AG04450 (cell line): ENCODE measurements at regions not wholly inside any gene's neighbourhood (a gene's known extent, or its start where the extent isn't known, plus 50 kb on each side); places are given as distances from the start of the nearest gene placed in this dataset.

Experiments used
- CTCF ChIA-PET: fragments of 300-600, 350-600 bp; formaldehyde crosslinking; extraction: SDS; loops from one replicate; lab custom pipeline; 2022; ENCODE audit warnings: antibody characterized with exemption, inconsistent platforms; lab: Charles Lee
- POLR2A ChIA-PET: fragments of 350-600 bp; formaldehyde crosslinking; extraction: SDS; loops from one replicate; lab custom pipeline; 2021; ENCODE audit warnings: antibody characterized with exemption, inconsistent platforms; lab: Yijun Ruan, JAX
- DNase-seq: peaks from one replicate; pipeline ENCODE4 v3.0.0-alpha.2; 2011; ENCODE audit warnings: low read depth, low spot score
- H3K27ac ChIP-seq: one replicate; pipeline ENCODE4 v1.5.1; 2012; ENCODE audit warnings: low read depth, low read length, control low read depth
- H3K27me3 ChIP-seq: one replicate; pipeline ENCODE4 v1.6.0; 2012; ENCODE audit warnings: low read length; ENCODE audit not compliant: control insufficient read depth, insufficient read depth
- H3K4me3 ChIP-seq: 2 replicates; pipeline ENCODE4 v1.5.1; 2011; ENCODE audit warnings: mild to moderate bottlenecking, low read depth, low read length, control low read depth
- H3K9me3 ChIP-seq: 2 replicates; pipeline ENCODE4 v1.5.1; 2012; ENCODE audit warnings: low read length; ENCODE audit not compliant: control insufficient read depth, insufficient read depth
- CTCF ChIP-seq: IDR thresholded peaks from 2 replicates; pipeline ENCODE4 v1.5.1; 2011; ENCODE audit warnings: low read depth, low read length, control low read depth, inconsistent platforms

GRCh38 chr14:100388103-100389054 is 65.2 kb downstream of the SLC25A47 start:
- ChIA-PET POLR2A (no interaction called here), CTCF (interaction anchor here (0.5 to 8.0 kb wide), 5 partner anchors 11 to 425 kb away, joined by 3 to 150 read pairs (median 6); no protein-coding TSS in a partner anchor)
- H3K27ac ChIP-seq = no peak overlapping the region
- H3K4me3 ChIP-seq = no peak overlapping the region
- DNase-seq = no peak
- TF ChIP-seq CTCF = no peak
- peaks cover 2% of the 10 kb centered on the region; the same call in 1 of the 2 replicates for H3K9me3 ChIP-seq
- no peaks in the 10 kb centered on the region for H3K27me3 ChIP-seq

DNA sequence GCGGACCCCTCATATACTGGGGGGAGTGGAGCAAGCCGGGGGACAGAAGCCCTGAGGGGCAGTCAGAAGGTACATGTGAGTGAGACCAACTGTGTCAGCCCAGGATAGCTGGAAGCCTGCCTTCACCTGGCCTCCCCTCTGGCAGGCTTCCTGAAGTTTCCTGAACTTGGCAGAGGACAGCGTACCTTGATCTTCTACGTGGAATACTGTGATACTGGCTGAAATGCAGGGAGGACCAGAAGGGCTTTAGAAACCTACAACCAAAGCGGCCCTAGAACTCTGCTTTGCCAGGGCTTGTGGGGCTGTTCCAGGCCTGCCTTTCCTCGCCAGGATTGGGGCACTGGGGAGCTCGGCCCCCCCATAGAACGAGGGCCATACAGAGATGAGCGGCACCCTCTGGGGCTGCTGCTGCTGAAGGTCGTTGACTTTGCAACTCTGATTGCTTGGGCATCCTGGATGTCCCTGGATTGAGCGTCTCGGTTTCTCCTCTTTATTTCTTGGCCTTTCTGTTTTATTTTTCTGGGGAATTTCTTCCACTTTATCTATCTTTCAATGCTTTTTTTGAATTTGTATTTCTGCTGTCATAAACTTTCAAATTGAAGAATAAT is 66.5 kb downstream of the SLC25A47 start:
- CTCF ChIA-PET = interaction anchor here (1.3 to 3.1 kb wide), 4 partner anchors 12 to 266 kb away, joined by 5 to 11 read pairs (median 7); no protein-coding TSS in a partner anchor
- no peak for DNase-seq
- Histone ChIP-seq H3K27me3 (no peaks in the 10 kb centered on the region), H3K27ac (no peak overlapping the region), H3K9me3 (peaks cover 2% of the 10 kb centered on the region; the same call in 1 of the 2 replicates), H3K4me3 (no peak overlapping the region)
- POLR2A ChIA-PET = interaction anchor here (0.7 kb wide), 1 partner anchor 1706 kb away, joined by 3 read pairs; no protein-coding TSS in a partner anchor
- no peak for TF ChIP-seq CTCF

DNA sequence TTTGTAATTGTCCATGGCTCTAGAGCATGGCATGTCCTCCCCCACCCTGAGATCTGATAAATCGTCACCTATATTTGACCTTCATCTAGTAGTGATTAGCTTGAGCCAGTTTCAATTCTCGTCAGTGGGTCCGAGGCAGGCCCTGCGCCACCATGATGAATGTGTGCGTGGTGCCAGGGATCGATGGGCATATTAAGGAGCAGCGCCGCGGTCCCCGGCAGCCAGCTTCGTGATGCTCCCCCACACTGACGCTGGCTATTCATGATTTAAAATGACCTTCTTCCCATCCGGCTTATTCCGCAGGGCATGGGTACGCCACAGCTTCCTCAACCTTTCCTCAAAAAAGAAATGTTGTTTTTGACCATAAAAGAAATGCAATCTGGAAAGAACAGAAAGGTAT is 68.0 kb downstream of the SLC25A47 start:
- no peak for DNase-seq
- peaks cover 2% of the 10 kb centered on the region; the same call in 1 of the 2 replicates for H3K9me3 ChIP-seq
- POLR2A ChIA-PET = no interaction called here
- H3K4me3 ChIP-seq = no peak overlapping the region
- H3K27ac ChIP-seq = no peak overlapping the region
- no peaks in the 10 kb centered on the region for H3K27me3 ChIP-seq
- CTCF ChIA-PET = interaction anchor here (0.6 to 3.1 kb wide), 5 partner anchors 14 to 271 kb away, joined by 3 to 11 read pairs (median 3); no protein-coding TSS in a partner anchor
- TF ChIP-seq CTCF = no peak

GRCh38 chr14:100391724-100392123 is 68.6 kb downstream of the SLC25A47 start:
- Histone ChIP-seq H3K27ac (no peak overlapping the region), H3K27me3 (no peaks in the 10 kb centered on the region), H3K4me3 (no peak overlapping the region), H3K9me3 (peaks cover 2% of the 10 kb centered on the region; the same call in 1 of the 2 replicates)
- no peak for DNase-seq
- CTCF ChIA-PET = interaction anchor here (0.6 to 3.1 kb wide), 3 partner anchors 26 to 254 kb away, joined by 3 to 11 read pairs (median 5); no protein-coding TSS in a partner anchor
- TF ChIP-seq CTCF = no peak
- POLR2A ChIA-PET = interaction anchor here (1.0 kb wide), 1 partner anchor 26 kb away, joined by 3 read pairs; no protein-coding TSS in a partner anchor
